ENCODE measurements at regions not wholly inside any gene's neighbourhood (a gene's known extent, or its start where the extent isn't known, plus 50 kb on each side); places are given as distances from the start of the nearest gene placed in this dataset.
"Not testable (repeated sequence)": the region's sequence is repeated elsewhere in the genome, so short reads cannot be mapped to it uniquely, and the experiment has no call there.

DNA sequence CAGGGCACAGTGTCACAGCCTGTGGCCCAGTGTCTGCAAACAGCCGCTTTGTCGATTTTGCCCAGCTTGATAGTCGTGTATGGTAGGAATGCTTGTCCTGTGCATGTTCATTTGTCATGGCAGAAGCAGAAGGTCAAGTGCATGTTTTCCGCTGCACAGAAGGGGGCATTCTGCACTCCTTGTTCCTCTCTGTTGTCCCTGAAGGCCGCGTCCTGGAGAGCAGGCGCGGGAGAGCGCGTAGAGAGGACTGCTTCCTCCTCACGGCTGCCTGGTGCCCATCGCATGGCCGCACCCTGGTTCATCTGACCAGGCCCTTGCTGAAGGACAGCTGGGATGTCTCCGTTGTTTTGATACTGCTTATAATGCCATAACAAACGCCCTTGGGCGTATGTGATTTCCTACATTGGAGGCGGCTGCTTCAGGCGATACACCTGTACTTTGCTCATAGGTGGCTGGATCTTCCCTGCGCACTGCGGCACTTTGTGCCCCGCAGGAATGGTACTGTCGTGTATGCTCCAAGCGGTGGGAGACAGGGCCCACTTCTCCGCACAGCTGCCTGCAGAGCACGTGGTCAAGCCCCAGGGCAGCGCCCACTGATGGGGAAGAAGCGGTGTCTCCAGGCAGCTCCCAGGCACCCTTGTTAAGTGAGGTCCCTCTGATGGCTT is 63.5 kb upstream of the LRPAP1 start:
- not testable (repeated sequence) for TF ChIP-seq POLR2A, CTCF (IDR thresholded peaks at IDR 0.05)
